COLO668 (cell line): ENCODE measurements at regions not wholly inside any gene's neighbourhood (a gene's known extent, or its start where the extent isn't known, plus 50 kb on each side); places are given as distances from the start of the nearest gene placed in this dataset.

Experiments used
- DNase-seq: peaks from one replicate; lab custom pipeline; 2025; ENCODE audit not compliant: unreplicated experiment; lab: John Stamatoyannopoulos, UW

- DNase-seq = no peak
Observed at GRCh38 chr17:65277576-65277975, 140.4 kb downstream of the RGS9 start.
